ENCODE measurements at regions not wholly inside any gene's neighbourhood (a gene's known extent, or its start where the extent isn't known, plus 50 kb on each side); places are given as distances from the start of the nearest gene placed in this dataset.

DNA sequence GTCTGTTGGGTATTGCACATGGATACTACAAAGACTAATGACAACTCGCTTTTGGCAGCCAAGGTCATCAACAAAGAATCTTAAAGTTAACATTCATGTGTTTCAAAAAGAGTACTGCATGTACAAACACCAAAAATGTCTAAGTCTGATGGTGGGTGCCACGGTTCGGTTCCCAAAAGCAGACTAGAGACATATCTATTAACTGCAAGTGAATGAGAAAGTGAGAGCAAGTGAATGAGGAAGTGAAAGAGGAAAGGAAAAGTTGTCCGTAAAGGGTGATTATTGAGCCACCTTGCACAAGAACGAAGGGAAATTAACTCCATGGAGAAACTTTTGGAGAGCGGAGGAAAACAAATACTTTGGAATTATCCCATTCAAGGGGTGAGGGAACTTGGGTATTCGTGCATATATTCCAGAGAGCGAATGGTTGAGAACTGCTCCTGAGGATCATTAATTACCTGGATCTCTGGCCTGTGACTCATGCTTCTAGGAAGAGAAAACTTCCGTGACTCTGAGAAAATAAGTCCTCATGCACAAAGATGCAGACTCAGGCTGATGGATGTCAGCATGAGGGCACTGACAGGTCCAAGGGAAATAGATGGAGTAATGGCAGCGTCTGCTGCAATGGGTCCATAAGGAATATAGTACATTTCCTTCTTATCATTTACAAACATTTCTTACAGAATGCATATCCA lies 336.5 kb upstream of the TGFBR2 start:
- no peak for DNase-seq

DNA sequence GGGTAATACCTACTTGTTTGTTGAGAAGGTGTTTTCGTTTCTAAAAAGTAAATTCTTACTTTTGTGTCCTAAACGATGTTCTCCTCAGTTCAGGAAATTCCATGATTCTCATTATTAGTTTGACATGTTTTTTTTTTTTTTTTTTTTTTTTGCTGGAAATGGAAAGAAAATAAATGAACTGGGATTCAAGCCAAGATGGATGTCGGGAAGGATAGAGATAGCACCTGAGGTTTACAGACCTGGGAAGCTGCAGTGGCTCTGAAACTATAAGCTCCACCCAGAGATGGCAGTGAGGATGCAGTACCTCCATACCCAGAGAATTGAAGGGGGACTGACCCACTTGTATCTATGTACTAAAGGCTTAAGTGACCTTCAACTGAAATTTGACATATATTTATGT lies 334.6 kb upstream of the TGFBR2 start:
- DNase-seq, result no peak

DNA sequence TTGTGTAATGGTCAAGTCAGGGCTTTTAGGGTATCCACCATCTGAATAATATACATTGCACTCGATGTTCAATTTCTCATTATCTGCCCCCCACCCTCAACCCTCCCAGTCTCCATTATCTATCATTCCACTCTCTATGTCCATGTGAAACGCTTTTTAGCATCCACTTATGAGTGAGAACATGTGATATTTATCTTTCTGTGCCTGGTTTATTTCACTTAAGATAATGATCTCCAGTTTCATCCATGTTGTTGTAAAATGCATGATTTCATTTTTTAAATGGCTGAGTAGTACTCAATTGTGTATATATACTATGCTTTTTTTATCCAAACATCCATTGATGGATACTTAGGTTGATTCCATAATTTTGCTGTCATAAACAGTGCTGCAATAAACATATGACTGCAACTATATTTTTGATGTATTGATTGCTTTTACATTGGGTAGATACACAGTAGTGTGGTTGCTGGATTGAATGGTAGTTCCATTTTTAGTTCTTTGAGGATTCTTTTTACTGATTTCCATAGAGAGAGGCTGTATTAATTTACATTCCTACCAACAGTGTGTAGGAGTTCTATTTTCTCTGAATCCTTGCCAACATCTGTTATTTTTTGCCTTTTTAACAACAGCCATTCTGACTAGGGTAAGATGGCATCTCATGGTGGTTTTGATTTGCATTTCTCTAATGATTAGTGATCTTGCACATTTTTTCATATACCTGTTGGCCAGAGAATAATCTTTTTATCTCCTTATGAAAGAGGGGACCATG lies 332.9 kb upstream of the TGFBR2 start:
- no peak for DNase-seq

DNA sequence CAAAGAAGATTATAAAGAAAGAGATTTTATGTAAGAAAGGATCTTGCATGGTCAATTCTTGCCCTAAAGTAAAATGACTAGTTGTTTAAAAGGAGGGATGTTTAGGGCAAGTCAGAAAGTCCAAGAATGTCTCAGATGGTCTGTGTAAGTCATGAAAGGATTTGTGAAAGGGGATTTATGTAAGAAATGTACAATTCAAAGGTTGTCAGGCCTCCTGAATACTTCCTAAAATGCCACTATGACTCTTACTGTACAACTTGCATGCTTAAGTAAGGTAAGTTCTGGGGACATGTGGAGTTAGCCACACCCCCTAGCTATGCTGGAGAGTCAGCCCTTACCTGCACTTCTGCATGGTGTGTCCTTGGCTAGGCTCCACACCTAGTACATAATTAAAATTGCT lies 328.9 kb upstream of the TGFBR2 start:
- no peak for DNase-seq

DNA sequence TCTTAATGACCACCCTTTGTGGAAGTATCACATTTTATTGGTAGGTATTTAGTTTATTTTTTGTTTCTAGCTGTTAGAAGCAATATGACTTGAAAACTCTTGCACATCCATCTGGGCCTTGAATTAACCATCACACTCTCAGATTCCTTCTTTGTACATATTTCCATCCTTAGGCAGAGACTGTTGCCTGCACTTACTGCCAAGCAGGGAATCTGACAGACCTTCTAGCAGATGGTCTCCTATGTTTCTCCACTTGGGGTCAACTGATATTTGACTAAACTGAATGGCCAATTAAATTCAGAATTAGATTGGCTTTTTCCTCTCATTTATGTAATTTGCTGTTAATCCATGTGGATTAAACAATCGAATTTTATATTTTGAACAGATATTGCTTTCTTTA lies 324.9 kb upstream of the TGFBR2 start:
- DNase-seq, result no peak

DNA sequence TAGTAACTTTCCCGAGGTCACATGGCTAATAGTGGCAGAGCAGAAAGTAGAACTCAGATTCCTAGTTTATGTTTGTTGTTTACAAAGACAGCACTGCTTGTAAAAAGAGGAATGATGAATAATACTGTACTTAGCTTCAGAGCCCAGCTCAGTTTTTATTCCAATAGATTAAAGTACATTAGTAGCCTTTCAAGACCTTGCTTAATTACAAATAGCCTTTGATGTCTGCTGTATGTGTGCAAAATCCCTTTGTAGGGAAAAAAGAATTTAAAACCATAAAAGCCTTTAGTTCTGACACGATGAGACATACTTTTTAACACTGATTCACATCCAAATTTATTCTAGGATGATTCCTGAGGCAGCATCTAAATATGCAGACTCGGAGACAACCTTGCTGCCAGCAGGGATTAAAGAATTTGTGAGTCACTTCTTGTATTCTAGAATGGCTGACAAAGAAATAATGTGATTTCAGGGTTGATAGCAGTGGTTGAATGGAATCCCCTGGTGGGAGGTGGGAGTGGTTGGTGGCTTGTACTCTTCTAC lies 324.2 kb upstream of the TGFBR2 start:
- DNase-seq, result no peak

DNA sequence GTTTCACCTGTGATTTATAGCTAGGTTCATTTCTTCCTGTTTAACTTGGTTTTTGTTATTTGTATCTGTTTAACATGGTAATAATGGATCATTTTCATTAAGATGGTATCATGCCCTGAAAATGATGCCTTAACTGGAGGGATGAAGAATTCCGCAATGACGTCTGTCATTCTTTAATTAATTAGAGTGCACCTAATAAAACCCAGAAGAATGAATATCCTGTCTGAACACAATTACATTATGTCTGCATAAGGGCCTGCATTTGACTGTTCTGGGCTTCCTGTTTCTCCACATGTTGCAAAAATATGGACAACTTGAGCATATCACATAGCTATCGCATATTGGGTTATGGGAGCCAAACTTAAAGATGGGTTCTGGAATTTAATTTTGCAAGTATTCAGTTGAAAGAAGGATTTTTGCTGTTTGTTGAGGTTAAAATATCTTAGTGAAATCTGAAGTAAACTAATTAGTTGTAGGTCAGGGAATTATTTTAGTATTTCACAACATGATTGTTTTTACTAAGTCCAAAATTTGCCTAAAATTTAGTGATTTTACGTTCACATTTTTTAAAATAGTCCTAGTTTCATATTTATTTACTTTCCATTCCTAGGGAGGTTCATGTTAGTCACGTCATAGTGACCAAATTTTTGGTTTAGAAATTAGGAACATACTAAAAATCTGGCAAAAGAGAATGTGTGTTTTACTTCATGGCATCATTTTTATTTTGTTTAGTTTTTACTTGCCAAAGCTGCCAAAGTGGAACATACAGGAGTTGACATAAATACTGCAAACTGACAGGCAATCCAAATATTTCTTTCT lies 321.0 kb upstream of the TGFBR2 start:
- no peak for DNase-seq

DNA sequence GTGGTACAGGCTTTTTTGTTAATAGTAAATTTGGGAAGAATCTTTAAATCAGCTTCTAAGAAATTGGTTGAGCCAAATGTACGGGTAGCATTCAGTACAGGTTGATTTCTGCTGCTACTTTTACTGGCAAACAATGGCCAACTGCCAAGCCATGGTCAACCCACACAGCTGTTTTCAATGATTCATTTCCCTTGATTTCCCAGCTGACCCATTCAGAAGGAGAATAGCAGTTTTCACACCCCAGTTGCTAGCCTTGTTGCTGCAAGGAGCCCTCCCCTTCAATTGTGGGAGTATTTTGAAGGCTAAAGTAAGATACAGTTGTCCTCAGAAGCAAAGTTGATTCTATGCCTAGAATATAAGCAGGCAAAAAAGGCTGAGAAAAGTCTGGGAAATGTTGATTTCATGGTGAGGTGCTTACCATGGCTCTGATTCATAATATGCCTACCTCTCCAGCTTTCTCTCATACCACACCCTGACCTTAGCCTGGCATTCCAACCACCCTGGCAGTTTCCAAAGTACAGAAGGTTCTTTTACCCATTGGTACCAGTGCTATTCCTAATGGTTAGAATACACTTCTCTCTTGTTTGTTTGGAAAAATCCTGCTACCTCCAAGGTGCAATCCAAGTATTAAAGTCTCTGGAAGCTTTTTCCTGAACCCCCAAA lies 320.3 kb upstream of the TGFBR2 start:
- no peak for DNase-seq

DNA sequence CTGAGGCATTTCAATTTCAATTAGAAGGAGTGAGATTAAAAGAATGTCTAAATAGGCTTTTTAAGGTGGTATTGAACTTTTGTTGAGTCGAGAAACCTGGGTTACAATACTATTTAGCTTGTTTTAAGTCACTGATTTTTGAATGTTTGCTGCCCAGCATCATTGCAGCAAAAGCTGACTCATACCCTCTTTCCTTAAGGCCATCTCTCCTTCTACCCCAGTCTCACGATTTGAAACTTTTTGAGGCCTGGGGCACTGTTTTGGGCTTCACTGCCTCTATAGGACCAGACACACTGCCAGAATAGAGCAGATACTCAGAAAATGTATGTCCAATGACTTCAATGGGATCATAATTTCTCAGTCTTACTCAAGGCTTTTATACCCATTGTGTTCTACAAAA lies 319.6 kb upstream of the TGFBR2 start:
- no peak for DNase-seq

DNA sequence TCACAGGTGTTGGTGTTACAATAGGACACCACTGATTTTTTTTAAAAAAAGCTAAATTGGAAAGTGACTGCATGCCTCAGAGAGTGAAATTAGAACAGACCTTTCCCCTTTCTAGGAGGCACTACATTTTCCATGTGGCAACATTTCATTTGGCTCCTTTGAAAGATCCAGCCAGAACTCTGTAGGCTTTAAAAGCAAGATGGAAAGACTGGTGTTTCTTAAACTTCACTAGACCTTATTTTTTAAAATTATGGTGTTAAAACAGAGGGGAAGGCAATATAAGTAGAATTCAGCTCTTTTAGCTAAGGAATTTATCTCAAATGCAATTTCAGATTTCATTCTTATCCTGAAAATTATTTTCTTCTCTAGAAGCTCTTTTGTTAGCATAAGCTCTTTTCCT lies 317.6 kb upstream of the TGFBR2 start:
- DNase-seq, result no peak

DNA sequence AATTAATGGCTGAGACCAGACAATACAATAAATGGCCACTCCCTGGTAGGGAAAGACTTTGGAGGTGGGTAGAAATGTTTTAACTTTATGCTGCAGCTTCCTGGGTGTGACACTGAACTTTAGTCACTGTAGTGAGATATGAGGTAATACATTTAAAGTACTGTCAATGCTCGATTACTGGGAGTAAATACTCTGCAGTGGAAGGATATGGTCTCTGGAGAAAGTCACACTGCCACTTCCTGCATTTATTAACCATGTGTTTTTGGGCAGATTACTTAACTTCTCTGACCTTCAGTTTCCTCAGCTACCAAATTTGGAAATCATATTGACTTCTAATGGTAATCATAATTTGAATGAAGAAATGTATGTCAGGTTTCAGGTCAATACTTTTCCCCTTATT lies 317.1 kb upstream of the TGFBR2 start:
- DNase-seq, result no peak

DNA sequence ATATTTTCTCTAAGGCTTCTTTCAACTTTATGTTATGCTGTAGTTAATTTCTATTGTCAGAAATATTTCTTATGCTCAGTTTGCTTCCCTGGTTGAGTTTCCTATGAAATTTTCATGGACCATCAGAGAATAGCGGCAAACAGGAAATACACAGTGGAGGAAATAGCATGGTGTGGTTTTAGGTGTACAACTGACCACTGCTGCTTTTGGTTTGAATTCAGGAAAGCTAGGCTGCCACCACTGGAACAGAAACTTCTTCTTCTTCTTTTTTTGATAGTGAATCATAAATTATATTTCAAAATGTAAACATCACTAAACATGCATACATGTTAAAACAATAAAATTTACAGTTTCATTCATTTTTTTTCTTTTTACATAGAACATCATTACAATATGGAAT lies 316.6 kb upstream of the TGFBR2 start:
- DNase-seq, result no peak

DNA sequence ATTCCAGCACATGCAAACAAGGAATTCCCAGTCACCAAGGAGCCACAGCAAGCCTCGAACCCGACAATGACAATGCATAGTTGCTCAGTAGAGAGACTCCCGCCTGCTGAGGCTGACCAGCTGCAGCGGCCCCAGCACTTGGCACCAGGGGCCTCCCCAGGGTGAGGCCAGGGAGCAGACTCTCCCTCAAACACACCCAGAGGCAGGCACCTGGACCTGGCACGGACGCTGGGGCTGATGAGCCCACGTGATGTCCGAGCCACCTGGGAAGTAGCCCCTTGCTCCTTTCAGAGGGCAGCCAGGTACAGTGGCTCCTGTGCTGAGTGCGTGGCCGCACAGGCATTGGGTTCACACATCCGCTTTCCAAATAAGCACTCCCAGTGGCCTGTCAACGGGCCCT lies 315.9 kb upstream of the TGFBR2 start:
- no peak for DNase-seq

DNA sequence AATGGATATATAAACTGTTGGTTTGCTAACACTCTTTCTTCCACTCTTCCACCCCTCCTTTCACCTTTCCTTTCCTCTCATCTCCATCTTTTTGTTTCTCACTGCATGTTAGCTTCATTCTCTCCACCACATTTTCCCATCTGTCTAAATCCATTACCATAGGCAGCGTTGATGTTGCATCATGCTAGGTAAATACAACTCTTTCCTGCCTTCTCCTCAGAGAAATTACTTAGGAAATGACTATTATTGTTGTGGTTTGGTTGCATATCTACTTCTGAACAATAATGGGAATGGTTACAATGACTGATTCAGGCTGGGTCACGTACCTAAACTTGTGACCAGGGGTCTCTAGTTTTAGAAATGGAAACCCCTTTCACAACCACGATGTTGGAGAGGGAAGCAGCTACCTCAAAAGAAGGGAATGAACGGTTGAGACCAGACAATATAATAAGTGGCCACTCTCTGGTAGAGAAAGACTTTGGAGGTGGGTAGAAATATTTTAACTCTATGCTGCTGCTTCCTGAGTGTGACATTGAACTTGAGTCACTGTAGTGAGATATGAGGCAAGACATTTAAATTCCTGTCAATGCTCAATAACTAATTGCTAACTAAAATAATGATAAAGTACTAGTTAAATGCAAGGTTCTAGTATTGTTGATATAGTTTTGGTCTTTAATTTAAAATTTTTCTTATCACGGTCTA lies 314.1 kb upstream of the TGFBR2 start:
- no peak for DNase-seq

DNA sequence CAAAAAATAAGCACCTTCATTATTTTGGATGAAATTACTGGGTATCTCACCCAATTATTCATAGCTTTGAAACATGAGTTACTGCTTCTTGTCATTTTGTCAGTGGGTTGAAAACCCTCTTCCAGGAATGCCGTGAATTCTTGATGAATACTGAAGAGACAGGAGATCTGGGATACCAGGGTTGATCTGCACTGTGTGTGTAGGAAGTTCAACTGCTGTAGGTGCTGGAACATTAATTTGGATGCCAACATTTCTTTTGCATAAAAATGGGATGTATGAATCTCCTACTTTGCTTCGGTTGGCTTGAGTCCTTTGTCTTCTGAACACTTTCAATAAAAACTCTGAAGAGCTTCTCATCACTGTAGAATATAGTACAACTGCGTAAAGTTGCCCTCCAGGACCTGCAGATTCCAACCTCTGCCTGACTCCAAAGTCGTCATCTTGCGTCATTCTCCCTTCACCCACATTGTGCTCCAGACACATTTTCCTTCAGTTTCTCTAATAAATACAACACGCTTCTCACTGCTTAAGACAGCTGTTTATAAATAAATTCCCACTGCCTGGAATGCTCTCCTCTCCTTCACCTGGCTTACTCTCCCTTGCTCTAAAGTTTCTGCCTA lies 312.7 kb upstream of the TGFBR2 start:
- no peak for DNase-seq

DNA sequence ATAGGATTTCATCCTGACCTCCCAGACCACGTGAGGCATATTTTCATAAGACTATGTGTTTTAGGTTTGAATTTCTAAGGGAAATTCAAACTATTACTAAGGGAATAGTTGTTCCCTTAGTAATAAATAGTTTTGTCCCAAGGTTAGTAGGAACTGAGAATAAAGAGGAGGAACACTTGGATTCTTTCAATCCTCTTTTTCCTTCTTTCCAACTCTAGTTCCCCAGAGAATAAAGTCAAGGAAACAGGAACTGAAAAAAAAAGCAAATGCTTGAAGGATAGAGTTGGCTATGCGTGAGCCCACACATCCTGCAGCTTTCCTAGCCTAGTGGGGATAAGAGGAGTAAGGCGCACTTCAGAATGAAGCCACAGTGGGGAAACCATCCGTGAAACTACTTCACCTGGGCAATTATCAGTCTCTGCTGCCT lies 312.1 kb upstream of the TGFBR2 start:
- no peak for DNase-seq

DNA sequence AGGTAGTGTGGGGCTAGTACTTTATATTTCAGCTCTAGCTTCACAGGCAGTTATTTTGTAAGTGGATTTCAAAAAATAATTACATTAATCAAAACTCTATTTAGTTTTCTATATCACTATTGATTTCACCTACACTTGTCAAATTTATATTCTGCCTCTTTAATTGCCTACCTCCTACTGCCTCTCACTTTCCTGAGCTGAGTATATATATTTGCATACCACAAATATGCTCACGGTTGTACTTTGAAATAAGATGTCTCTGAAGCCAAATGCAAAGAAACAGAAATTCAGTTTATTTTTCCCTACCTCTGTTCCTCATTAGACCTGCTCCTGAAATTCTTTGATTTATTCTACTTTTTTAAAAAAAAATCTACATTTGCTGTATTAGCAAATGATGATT lies 309.3 kb upstream of the TGFBR2 start:
- DNase-seq, result no peak

DNA sequence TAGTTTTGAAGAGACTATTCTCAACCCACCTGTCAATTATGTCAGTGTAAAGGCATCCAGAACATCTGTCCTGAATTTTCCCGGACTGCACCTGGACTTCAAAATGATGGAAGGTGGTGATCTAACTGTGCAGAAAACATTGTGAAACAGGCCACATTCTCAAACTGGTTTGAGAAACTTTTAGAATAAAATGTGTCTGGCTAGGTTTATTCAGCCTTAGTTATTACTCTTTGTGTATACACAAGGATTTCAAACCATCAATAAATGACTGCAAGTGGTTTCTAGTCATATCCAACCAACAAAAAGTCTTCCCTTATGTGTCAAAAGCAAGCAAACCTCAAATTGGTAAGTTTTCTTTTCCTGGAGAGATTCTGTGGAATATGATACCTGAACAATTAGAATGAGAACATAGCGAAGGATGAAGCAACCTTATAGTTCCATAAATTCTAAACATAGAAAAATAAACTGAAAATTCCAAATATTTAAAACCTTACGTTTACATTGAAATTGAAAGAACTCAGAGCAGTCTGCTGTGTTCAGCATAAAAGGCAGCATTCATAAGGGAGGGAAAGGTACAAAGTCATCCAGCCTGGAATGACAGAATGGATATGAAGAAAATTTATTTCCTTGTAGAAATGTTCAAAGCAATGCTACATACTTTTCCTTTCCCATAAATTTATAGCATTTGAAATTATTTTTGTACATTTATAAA lies 306.6 kb upstream of the TGFBR2 start:
- DNase-seq, result no peak

DNA sequence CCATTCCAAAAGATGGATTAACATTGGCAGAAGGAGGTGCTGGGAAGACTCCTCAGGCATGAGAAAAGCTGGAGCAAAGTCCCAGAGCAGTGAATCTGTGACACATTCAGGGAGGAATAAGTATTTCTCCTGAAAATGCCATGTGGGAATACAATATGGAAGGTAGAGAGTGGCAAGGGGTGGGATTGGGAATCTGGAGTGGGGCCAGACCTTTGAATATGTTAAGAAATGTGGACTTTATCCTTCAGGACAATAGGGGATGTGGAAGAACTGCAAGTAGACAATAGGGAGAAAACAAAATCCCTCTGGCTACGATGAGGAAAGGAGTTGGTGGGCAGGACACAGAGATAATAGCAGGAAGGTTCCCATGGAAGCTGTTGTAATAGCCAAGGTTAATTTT lies 305.6 kb upstream of the TGFBR2 start:
- no peak for DNase-seq

DNA sequence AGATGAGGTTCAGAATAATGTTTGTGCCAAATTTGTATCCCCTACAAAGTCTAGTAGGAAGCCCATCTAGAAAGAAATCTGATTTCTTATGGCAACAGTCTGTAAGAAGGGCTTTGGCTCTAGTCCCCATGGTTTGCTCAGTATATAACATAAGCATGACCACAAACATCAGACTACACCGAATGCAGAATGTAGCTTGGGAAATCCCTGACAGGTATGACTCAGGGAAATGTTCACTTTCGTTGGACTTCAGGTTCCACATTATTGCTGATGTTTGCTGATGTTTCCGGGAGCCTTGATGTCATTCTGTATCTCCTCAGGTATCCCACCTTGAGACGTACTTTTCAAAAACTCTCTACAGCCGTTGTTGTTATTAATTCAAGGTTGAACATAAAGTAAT lies 304.4 kb upstream of the TGFBR2 start:
- DNase-seq, result no peak

DNA sequence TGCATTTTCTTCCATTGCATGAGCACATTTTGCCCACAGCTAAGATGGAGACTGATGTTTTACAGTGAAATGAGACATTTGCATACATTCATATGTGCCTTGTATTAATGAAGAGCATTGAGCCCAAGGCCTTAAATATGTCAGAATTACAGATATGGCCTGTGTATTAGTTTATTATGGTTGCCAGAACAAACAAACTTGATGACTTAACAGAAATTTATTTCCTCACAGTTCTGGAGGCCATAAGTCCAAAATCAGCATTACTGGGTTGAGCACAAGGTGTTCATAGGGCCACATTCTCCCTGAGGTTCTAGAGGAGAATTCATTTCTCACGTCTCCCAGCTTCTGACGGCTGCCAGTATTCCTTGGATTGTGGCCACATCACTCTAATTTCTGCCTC lies 302.6 kb upstream of the TGFBR2 start:
- no peak for DNase-seq

Data from central memory CD4-positive, alpha-beta T cell (primary cell).